Activated T-cell treated with anti-CD3 and anti-CD28 coated beads, Interleukin-2, amount 50 U/mL, for 4 hours (primary cell): ENCODE measurements at regions not wholly inside any gene's neighbourhood (a gene's known extent, or its start where the extent isn't known, plus 50 kb on each side); places are given as distances from the start of the nearest gene placed in this dataset.

ENCODE experiments used
- ATAC-seq, 2 donors: fragments of 200-7000 bp; cut with Tn5 transposase; one replicate each; pipeline ENCODE4 v1.10.0; 2021
- DNase-seq: peaks from one replicate; pipeline ENCODE4 v3.0.0-alpha.2; 2020
- H3K27me3 Mint-ChIP-seq: one replicate; pipeline ENCODE4 v1.8.0; 2021; ENCODE audit warnings: low read depth, mixed read lengths
- H3K36me3 Mint-ChIP-seq: one replicate; pipeline ENCODE4 v1.8.0; 2022; ENCODE audit warnings: mixed read lengths; ENCODE audit not compliant: insufficient read depth
- H3K4me1 Mint-ChIP-seq: one replicate; pipeline ENCODE4 v1.8.0; 2021; ENCODE audit warnings: low read depth, mixed read lengths
- H3K4me3 Mint-ChIP-seq: one replicate; pipeline ENCODE4 v1.8.0; 2021; ENCODE audit warnings: mild to moderate bottlenecking, moderate library complexity, mixed read lengths
- H3K9me3 Mint-ChIP-seq: one replicate; pipeline ENCODE4 v1.8.0; 2021; ENCODE audit warnings: mixed read lengths

DNA sequence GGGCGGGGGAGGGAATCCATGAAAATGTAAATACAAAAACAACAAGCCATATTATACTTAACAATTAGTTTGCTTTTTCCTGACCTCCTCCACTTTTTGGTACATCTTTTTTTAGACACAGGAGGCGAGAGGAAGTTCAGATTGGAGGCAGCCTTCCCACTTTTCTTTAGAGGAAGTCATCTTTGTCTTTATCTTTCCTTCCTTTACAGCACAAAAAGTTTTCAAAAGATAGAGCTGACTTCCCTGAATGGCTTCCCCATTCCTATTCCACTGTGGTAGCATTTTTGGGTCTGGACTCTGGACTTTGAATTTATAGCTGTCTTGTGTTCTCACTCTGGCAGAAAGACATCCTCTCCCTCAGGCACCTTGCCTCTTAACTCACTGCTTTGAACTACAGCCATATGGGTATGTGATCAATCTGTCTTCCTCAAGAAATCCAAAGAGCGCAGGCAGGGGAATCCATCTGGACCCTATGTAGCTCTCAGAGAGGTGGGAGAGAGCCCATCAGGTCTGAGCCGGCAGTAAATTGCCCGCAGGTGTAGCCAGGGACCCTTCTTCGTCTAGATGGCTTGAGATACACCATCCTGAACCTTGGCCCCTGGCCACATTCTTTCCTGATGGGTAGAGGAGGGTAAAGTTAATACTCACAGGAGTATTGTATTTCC is 101.9 kb downstream of the AQP4 start:
- ATAC-seq: no peak
- Mint-ChIP-seq H3K4me3 (no peak overlapping the region), H3K36me3 (no peaks in the 10 kb centered on the region), H3K27me3 (peaks cover 3% of the 10 kb centered on the region), H3K9me3 (peaks cover 12% of the 10 kb centered on the region), H3K4me1 (no peaks in the 10 kb centered on the region)
- no peak for DNase-seq

- Mint-ChIP-seq H3K4me3 (no peak overlapping the region), H3K4me1 (no peaks in the 10 kb centered on the region), H3K36me3 (no peaks in the 10 kb centered on the region), H3K9me3 (no peaks in the 10 kb centered on the region), H3K27me3 (no peaks in the 10 kb centered on the region)
- ATAC-seq (no peak), DNase-seq (no peak)
Observed at GRCh38 chr18:26757263-26758019, 108.1 kb downstream of the AQP4 start.

DNA sequence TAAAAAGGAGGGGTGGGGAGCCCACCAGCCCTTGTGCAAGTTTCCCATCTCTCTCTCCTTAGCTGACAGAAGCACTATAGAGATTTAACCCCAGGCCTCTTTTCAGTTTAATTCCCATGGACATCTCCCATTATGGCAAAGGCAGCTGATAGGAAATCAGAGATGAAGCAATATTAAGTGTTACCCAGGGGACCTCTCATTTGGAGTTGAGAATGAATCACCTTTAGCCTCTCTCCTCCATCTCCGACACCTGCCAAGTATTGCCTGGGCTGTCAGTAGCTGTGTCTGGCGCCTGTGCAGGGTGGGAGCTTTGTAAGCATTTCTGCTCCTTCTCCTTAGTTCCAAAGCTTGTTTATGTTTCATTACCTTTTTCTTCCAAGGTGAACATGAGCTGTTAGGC is 109.0 kb downstream of the AQP4 start:
- H3K4me1 Mint-ChIP-seq: no peaks in the 10 kb centered on the region
- H3K27me3 Mint-ChIP-seq: no peaks in the 10 kb centered on the region
- ATAC-seq (no peak), DNase-seq (no peak)
- H3K4me3 Mint-ChIP-seq: no peak overlapping the region
- H3K36me3 Mint-ChIP-seq: no peaks in the 10 kb centered on the region
- no peaks in the 10 kb centered on the region for H3K9me3 Mint-ChIP-seq

DNA sequence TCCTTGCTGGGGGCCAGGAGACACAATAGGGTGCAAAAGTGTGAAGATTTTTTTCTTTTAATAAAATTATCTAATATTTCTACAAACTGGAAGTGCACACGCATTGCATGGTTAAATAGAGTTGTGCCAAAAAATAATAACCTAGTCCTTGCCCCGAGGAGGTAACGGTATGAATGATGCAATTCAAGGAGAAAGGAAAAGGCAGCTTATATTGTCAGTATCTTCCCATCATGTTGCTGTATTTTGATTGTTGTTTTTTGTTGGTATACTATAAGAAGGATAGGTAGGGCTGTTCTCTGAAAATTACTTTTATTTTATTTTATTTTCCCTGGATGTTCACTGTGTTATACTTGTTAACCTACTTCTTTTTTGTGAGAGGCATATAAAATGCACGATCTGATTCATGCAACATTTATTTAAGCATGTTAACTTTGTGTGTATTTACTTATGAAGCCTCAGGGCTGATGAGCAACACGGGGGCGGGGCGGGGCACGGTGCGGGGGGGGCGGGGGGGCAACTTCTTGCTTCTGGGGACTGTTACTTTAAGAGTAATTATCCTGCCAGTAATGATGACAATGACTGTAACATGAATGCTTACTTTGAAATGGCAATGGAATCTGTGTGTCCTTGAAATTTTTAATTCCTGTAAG is 118.6 kb downstream of the AQP4 start:
- H3K27me3 Mint-ChIP-seq: no peaks in the 10 kb centered on the region
- no peaks in the 10 kb centered on the region for H3K4me1 Mint-ChIP-seq
- H3K36me3 Mint-ChIP-seq: no peaks in the 10 kb centered on the region
- no peak overlapping the region for H3K4me3 Mint-ChIP-seq
- no peak for DNase-seq
- no peak for ATAC-seq
- no peaks in the 10 kb centered on the region for H3K9me3 Mint-ChIP-seq

DNA sequence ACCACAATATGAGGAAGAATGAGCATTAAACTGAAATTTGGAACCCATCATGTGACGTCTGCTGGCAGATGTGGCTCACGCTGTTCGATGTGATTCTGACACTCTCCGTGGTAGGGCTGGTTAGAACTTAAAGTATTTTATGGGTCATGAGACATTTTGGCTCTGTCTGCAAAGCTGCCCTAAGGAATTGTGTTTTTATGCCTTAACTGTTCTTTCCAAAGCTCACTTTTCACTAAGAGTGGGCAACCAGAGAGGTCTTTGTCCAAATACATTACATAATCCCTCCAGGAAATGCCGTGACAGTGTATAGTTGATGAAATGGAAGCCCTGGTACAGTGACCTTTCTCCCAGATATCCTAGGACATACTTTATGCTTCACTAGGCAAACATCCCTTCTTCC is 119.1 kb downstream of the AQP4 start:
- DNase-seq: no peak
- ATAC-seq: no peak
- no peaks in the 10 kb centered on the region for H3K9me3 Mint-ChIP-seq
- H3K36me3 Mint-ChIP-seq: no peaks in the 10 kb centered on the region
- no peaks in the 10 kb centered on the region for H3K27me3 Mint-ChIP-seq
- H3K4me3 Mint-ChIP-seq: no peak overlapping the region
- H3K4me1 Mint-ChIP-seq: no peaks in the 10 kb centered on the region

DNA sequence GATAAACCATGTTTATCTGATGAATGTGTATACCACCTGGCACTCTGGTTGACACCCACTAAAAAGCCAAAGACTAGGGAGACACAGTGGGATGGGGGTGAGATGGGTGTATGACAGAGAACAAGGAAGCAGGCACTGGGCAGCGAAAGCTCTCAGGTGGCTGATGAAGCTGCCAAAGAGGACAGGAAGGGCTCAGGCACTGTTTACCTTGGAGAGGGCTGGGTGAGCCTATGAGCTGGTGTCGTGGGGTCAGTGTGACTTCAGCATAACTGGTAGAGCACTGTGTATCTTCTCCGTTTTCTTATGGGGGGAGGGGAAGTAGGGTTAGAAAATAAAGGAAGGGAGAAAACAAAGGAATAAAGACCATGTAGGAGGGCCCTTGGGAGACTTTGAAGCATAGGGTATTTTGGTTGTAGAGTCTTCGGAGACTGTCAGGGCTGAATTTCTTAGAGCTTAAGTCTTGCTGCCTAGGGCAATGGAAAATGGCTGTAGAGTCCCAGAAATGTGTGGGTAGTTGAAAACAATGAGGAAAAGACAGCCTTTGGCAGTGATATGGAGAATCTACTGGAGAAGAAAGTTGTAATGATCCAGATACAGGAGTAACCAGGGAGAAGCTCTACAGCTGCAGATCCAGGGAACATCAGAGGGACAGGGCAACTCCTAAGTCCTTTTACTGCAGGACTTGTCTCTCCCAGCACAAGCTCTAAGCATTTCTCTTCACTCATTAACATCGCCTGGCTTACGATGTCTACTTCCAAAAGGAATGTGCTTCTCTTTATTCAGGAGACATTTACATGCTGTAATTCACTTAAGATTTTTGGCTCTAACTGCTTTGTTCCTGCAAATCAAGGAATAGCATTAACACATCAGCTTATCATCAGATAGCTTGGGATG is 120.0 kb downstream of the AQP4 start:
- DNase-seq (no peak), ATAC-seq (no peak)
- H3K9me3 Mint-ChIP-seq: no peaks in the 10 kb centered on the region
- H3K27me3 Mint-ChIP-seq: no peaks in the 10 kb centered on the region
- no peaks in the 10 kb centered on the region for H3K4me1 Mint-ChIP-seq
- no peak overlapping the region for H3K4me3 Mint-ChIP-seq
- no peaks in the 10 kb centered on the region for H3K36me3 Mint-ChIP-seq

DNA sequence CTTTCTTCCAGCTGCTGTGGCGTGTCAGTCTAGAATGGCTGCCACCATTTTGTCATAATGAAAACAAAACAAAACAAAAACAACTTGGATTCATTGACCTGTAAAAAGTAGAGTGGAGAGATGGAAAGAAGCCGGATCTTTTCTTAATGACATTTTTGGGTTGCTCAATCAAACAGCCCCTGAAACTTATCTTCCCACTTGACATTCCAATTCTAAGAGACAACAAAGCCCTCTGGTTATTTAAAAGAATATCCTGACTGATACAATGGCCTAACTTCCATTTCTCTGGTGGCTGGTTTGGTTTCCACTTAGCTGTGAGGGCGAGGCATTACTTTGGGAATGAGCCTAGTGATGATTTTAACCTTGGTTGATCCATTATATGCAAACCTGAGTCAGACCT is 123.7 kb downstream of the AQP4 start:
- DNase-seq (no peak), ATAC-seq (no peak)
- H3K9me3 Mint-ChIP-seq: peaks cover 4% of the 10 kb centered on the region
- no peak overlapping the region for H3K4me3 Mint-ChIP-seq
- H3K36me3 Mint-ChIP-seq: no peaks in the 10 kb centered on the region
- no peaks in the 10 kb centered on the region for H3K4me1 Mint-ChIP-seq
- no peaks in the 10 kb centered on the region for H3K27me3 Mint-ChIP-seq

- Mint-ChIP-seq H3K36me3 (no peaks in the 10 kb centered on the region), H3K4me1 (no peaks in the 10 kb centered on the region), H3K27me3 (no peaks in the 10 kb centered on the region), H3K9me3 (peaks cover 7% of the 10 kb centered on the region), H3K4me3 (no peak overlapping the region)
- no peak for ATAC-seq
- no peak for DNase-seq
Observed at GRCh38 chr18:26741048-26741447, 124.5 kb downstream of the AQP4 start.

DNA sequence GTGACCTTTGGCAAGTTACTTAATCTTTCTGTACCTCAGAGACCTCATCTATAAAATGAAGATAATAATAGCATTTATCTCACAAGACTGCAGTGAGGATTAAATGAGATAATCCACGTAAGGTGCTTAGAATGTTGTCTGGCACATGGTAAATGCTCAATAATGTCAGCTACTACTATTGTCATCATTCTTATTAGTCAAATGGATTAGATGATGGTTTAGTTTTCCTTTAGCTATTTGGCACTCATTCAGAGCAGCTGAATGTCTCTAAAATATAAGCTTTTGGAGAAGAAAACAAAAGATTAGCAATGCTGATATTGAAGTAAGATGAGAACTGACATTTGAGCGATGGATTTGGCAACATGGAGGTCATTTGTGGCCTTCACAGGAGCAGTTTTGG is 125.1 kb downstream of the AQP4 start:
- Mint-ChIP-seq H3K4me1 (no peaks in the 10 kb centered on the region), H3K9me3 (peaks cover 9% of the 10 kb centered on the region), H3K36me3 (no peaks in the 10 kb centered on the region), H3K27me3 (no peaks in the 10 kb centered on the region), H3K4me3 (no peak overlapping the region)
- ATAC-seq (no peak), DNase-seq (no peak)

GRCh38 chr18:26738706-26739105 is 126.8 kb downstream of the AQP4 start:
- no peaks in the 10 kb centered on the region for H3K27me3 Mint-ChIP-seq
- H3K4me3 Mint-ChIP-seq: no peak overlapping the region
- no peak for DNase-seq
- no peaks in the 10 kb centered on the region for H3K36me3 Mint-ChIP-seq
- H3K4me1 Mint-ChIP-seq: no peaks in the 10 kb centered on the region
- peaks cover 9% of the 10 kb centered on the region for H3K9me3 Mint-ChIP-seq
- no peak for ATAC-seq

DNA sequence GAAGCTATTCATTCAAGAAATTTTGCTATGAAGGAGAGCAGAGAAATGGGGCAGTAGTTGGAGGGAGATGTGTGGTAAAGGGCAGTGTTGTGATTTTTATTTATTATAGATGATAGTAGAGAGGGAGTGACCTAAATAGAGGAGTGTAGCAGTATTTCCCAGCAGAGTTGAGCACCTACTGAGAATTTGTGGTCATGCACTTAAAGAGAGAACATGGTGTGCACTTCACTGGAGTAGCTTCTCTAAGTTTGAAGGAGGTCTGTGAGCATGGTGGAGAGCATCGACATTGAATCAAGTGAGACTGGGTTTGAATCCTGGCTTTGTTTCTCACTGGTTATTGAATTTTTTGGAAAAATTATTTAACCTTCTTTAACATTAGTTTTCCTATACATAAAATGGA is 129.2 kb downstream of the AQP4 start:
- H3K4me3 Mint-ChIP-seq: no peak overlapping the region
- H3K27me3 Mint-ChIP-seq: no peaks in the 10 kb centered on the region
- H3K9me3 Mint-ChIP-seq: peaks cover 9% of the 10 kb centered on the region
- DNase-seq: no peak
- ATAC-seq: no peak
- H3K36me3 Mint-ChIP-seq: no peaks in the 10 kb centered on the region
- H3K4me1 Mint-ChIP-seq: no peaks in the 10 kb centered on the region

- Mint-ChIP-seq H3K9me3 (peaks cover 5% of the 10 kb centered on the region), H3K4me1 (no peaks in the 10 kb centered on the region), H3K27me3 (no peaks in the 10 kb centered on the region), H3K36me3 (no peaks in the 10 kb centered on the region), H3K4me3 (no peak overlapping the region)
- ATAC-seq (no peak), DNase-seq (no peak)
Observed at GRCh38 chr18:26734760-26735159, 130.7 kb downstream of the AQP4 start.

- H3K36me3 Mint-ChIP-seq: no peaks in the 10 kb centered on the region
- H3K27me3 Mint-ChIP-seq: peaks cover 3% of the 10 kb centered on the region
- ATAC-seq (no peak), DNase-seq (no peak)
- H3K4me3 Mint-ChIP-seq: no peak overlapping the region
- no peaks in the 10 kb centered on the region for H3K9me3 Mint-ChIP-seq
- no peaks in the 10 kb centered on the region for H3K4me1 Mint-ChIP-seq
Observed at GRCh38 chr18:26729449-26729848, 136.1 kb downstream of the AQP4 start.

DNA sequence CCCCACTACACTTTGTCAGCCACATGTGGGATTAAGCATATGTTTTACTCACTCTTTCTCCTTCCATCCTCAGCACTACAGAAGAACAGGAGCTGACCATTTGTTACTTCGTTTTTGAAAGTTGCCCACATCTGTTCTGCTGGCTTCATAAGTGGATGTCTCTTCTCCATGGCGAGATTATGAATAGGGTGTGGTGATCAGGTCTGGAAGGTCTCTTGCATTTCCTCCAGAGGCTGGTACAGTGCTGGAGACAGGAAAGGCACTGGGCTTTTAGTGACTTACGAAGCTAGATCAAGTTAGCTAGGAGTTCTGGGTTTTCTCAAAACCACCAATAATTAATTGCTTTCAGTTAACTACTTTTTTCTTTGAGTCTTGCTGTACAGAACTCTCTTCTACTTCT is 136.5 kb downstream of the AQP4 start:
- Mint-ChIP-seq H3K36me3 (no peaks in the 10 kb centered on the region), H3K27me3 (peaks cover 3% of the 10 kb centered on the region), H3K9me3 (no peaks in the 10 kb centered on the region), H3K4me3 (no peak overlapping the region), H3K4me1 (no peaks in the 10 kb centered on the region)
- ATAC-seq: no peak
- DNase-seq: no peak
